SK-N-DZ (cell line): ENCODE measurements at regions not wholly inside any gene's neighbourhood (a gene's known extent, or its start where the extent isn't known, plus 50 kb on each side); places are given as distances from the start of the nearest gene placed in this dataset.
"Not testable (repeated sequence)": the region's sequence is repeated elsewhere in the genome, so short reads cannot be mapped to it uniquely, and the experiment has no call there.

Experiments
- DNase-seq: peaks from one replicate; pipeline ENCODE4 v3.0.0-alpha.2; 2015; ENCODE audit warnings: low spot score

DNA sequence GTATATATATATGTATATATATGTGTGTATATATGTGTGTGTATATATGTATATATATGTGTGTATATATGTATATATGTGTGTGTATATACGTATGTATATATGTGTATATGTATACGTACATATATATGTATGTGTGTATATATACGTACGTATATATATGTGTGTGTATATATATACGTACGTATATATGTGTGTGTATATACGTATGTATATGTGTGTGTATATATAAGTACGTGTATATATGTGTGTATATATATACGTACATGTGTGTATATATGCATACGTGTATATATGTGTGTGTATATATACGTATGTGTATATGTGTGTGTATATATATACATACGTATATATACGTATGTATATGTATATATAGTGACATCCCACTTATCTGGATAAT lies 154.4 kb downstream of the CDRT15L2 start:
- no peak for DNase-seq

DNA sequence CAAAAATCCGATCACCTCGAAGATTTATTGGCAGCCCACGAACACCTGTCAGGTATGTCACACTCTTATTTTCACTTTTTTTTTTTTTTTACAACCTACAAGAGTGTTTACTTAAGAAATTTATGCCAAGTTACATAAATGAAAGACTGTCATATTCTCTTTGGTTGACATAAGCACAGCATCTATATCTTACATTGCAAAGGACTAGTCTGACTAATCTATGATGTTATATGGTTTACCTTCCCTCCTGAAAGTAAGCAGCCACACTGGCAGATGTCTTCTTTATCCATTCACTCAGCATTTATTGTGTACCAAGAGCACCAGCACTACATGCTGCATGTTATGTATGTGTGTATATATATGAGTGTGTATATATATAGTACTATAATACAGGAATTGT lies 156.3 kb downstream of the CDRT15L2 start:
- DNase-seq = no peak

DNA sequence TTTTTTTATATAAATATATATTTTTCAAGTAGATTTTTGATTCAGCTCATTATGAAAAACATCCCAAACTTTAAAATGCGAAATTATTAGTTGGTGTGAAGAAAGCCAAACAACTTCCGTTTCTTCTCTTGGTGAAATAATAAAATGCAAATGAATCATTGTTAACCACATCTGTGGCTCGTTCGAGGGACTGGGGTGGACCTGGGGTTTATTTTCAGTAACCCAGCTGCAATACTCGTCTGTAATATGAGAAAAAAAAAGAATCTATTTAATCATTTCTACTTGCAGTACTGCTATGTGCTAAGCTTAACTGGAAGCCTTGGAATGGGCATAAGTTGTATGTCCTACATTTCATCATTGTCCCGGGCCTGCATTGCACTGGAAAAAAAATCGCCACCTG lies 158.1 kb downstream of the CDRT15L2 start:
- not testable (repeated sequence) for DNase-seq

DNA sequence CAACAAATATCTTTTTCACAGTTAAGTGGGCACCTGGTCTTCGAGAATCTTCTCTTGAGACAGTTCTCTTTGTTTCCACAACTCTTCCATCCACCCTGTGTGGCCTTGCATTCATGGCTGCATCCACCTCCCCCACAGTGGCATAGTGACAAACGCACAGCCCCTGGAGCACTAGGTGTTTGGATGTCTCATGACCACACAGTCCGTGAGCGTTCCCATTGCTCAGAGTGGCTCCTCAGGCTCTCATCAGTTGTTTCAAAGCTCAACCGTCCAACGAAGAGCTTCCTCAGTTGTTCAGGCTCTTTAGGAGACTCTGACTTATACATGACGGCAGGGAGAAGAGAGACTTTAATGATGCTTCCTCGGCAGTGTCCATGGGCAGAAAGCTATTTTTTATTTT lies 191.6 kb downstream of the CDRT15L2 start:
- DNase-seq = no peak

DNA sequence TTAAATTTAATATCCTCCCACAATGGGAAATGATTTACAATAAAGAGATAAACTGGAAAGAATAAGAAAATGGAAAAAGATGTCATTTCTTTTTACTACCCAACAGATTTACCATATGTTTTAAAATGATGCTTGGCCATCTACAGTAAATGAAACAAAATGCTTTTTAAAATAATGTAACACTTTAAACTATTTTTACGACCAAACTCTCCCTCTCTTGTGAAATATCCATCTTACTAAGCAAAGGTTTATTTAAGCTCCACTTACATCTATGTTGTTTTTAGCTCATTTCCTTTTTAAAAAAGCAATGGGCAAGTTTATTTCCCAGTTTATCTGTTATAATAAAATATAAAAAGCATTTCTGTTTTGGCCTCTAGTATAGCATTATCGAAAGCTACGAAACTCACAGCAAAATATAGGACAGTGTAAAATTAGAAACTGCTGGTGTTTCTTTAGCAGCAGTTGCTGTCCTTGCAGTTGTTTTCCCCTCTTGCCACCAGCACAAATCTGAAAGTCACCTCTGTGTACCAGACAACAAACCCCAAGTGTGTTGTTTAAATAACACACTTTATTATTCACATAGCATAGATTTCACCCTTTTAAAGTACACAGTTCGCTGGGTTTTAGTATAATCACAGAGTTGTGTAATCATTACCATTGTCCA lies 195.1 kb downstream of the CDRT15L2 start:
- DNase-seq = no peak

DNA sequence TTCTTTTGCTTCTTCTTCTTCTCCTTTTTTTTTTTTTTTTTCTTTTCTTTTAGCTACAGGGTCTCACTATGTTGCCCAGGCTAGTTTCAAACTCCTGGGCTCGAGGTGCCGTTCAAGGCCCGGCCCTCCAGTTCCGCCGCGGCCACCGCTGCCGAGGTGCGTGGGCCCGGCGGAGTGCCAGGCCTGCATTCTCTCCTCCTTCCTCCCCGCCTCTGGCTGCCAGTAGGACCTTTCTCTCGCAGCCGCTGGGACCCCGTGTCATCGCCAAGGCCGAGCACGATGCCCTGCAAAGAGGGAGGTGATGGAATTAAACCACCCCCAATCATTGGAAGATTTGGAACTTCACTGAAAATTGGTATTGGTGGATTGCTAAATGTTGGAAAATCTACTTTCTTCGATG lies 195.8 kb downstream of the CDRT15L2 start:
- DNase-seq = no peak

DNA sequence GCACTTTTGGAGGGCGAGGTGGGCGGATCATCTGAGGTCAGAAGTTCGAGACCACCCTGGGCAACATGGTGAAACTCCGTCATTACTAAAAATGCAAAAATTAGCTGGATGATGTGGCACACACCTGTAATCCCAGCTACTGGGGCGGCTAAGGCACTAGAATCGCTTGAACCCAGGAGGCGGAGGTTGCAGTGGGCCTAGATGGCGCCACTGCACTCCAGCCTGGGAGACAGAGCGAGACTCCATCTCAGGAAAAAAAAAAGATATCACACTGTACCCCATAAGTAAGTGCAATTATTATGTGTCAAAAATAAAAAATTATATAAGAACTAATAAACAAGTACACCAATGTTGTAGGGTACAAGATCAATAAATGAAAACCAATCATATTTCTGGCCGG lies 200.0 kb downstream of the CDRT15L2 start:
- DNase-seq = no peak

DNA sequence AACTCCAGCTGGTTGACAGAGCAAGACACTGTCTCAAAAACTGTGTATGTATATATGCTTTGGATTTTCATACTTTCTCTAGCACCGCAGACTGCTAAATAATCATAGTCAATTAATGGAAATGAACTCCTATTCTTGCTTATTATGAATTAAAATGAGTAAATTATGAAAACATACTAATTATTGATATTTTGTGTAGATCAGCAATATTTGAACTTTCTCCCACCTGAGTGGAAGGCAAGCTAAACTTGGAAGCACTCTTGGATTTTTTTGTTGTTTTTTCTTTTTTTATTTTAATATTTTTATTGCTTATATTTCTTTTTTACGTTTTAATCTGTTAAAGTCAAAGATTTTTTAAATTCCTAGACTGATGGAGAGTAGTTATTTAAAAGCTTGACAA lies 201.7 kb downstream of the CDRT15L2 start:
- no peak for DNase-seq

DNA sequence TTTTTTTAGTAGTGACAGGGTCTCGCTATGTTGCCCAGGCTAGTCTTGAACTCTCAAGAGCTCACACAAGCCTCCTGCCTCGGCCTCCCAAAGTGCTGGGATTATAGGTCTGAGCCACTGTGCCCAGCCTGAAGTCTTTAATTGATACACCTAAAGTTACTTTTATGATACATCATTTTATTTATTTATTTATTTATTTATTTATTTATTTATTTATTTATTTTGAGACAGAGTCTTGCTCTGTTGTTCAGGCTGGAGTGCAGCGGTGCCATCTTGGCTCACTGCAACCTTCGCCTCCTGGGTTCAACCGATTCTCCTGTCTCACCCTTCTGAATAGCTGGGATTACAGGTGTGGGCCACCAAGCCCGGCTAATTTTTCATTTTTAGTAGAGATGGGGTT lies 202.3 kb downstream of the CDRT15L2 start:
- DNase-seq = not testable (repeated sequence)

DNA sequence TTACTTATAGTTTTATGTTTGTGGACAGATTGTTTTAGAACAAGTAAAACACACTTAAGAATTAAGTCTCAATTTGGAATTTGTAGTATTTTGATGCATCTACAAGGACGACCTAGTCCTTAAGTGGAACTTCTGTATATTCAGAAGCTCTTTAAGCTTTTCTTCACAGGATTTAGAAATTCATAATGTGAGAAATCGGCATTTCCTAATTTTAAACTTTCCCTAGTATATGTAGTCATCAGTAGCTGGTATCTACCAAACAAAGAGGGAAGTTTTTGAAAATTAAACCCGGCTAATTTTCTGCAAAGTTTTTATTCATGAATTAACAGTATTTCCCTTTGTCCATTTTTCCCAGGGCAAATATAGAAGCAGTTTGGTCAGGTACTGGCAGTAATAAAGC lies 203.6 kb downstream of the CDRT15L2 start:
- no peak for DNase-seq

DNA sequence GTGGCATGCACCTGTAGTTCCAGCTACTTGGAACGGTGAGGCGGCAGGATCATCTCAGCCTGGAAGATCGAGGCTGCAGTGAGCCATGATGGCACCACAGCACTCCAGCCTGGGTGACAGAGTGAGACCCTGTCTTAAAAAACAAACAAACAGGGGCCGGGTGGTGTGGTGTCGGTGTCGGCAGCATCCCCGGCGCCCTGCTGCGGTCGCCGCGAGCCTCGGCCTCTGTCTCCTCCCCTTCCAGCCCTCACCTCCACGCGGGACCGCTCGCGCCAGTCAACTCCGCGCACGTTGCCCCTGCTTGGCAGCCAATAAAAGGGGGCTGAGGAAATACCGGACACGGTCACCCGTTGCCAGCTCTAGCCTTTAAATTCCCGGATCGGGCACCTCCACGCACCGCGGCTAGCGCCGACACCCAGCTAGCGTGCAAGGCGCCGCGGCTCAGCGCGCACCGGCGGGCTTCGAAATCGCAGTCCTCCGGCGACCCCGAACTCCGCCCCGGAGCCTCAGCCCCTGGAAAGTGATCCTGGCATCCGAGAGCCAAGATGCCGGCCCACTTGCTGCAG lies 204.7 kb downstream of the CDRT15L2 start:
- no peak for DNase-seq

DNA sequence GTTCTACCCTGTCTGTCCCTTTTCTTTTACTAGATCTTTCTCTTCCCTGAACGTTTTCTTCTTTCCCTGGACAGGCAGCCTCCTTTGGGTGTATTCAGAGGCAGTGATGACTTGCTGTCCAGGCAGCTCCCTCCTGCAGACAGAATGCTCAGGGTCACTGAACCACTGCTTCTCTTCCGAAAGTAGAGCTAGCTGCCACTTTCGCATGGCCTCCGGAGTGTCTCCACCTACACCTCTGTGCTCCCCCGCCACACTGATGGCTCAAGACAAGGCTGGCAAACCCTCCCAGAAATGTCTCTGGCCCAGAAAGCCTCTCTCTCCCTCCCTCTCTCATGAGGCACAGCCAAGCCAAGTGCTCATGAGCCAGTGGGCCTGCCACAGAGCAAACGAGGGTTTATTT lies 207.8 kb downstream of the CDRT15L2 start:
- no peak for DNase-seq

DNA sequence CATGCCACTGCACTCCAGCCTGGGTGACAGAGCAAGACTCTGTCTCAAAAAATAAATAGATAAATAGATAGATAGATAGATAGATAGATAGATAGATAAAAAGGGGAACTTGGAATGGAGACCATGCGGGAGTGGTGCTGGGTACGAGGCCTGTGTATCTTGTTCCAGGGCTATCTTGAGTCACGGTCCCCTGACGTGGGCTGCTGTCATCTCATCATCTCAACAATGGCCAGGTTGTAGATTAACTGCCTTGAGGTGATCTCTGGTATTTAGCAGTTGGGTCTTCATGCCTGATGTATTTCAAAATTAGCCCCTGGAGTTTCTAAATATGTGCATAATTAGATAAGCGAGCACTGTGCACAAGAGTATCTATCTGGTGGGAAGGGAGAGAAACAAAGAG lies 212.1 kb downstream of the CDRT15L2 start:
- DNase-seq = no peak

DNA sequence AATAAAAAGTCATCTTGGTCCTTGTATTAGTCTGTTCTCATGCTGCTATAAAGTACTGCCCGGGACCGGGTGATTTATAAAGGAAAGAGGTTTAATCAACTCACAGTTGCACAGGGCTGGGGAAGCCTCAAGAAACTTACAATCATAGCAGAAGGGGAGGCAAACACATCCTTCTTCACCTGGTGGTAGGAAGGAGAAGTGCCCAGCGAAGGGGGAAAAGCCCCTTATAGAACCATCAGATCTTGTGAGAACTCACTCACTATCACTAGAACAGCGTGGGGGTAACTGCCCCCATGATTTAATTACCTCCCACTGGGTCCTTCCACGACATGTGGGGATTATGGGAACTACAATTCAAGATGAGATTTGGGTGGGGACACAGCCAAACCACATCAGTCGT lies 215.0 kb downstream of the CDRT15L2 start:
- not testable (repeated sequence) for DNase-seq

DNA sequence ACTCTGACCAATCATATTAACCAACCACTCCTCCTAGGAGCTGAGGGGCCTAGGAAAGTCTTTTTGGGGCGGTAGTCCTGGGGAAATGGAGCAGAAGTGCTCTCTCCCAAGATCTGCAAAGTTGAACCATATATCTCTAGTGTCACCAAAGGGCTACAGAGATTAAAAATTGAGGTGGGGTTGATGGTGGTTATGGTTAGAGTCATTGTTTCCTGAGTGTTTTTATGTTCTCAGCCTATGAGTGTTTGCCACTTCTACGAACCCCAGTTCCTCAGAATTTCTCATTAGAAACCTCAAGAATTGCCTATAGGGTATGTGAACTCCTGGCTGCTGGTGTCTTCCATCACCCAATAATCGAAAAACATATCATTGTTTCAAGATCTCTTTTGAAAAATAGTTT lies 217.8 kb downstream of the CDRT15L2 start:
- no peak for DNase-seq

DNA sequence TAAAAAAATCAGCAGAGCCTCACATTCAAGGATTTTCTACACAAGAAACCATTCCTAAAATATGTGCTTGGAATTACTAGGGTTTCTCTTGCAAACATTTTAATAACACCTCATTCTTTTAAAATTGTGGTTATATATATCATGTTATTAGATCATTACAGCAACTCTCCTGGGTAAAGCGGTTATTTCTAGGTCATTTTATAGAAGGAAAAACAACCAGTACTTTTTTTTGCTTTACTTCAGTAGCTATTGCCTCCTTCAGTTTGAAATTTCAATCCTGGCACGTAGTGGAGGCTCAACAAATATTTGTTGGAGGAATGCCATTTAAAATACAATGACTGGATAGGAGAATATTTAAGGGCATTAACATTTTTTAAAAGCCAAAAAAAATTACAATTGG lies 220.6 kb downstream of the CDRT15L2 start:
- DNase-seq = no peak

DNA sequence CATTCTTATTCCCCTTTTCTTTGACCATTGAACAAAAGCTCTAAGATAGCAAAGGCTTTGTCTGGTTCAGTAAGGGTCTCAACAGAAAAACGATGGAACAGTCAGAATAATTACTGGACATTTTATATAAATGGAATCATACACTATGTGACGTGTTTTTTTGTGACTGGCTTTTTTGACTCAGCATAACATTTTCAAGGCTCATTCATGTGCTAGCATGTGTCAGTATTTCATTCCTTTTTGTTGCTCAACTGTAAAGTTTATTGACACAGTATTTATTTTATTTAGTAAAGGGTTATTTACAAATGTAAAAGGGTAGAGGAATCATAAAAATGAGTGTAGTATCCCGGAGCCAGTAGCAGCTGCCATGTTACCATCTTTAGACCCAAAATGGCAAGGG lies 226.2 kb downstream of the CDRT15L2 start:
- no peak for DNase-seq

DNA sequence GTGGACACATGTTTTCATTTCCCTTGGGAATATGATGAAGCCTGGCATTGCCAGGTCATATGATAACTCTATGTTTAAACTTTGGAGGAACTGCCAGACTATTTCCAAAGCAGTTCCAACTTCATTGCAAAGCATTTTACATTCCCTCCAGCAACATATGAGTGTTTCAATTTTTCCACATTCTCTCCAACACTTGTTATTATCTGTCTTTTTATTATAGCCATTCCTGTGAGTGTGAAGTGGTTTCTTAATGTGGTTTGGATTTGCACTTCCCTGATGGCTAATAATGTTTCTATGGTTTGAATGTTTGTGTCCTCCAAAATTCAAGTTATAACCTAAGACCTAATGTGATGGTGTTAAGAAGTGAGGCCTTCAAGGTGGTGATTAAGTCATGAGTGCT lies 228.0 kb downstream of the CDRT15L2 start:
- DNase-seq = not testable (repeated sequence)

DNA sequence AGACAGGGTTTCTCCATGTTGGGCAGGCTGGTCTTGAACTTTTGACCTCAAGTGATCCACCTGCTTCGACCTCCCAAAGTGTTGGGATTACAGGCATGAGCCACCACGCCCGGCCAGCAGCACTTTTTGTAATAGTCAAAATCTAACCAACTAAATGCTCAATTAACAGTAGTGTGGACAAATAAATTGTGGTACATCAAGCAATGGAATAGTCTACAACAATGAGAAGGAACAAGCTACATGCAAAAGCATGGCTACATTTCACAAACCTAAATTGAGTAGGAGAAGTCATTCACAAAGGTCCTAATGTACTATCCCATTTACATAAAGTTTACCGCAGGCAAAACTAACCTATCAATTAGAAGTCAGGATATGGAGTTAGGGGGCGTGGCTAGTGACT lies 227.4 kb downstream of the USP22 start:
- DNase-seq = not testable (repeated sequence)

DNA sequence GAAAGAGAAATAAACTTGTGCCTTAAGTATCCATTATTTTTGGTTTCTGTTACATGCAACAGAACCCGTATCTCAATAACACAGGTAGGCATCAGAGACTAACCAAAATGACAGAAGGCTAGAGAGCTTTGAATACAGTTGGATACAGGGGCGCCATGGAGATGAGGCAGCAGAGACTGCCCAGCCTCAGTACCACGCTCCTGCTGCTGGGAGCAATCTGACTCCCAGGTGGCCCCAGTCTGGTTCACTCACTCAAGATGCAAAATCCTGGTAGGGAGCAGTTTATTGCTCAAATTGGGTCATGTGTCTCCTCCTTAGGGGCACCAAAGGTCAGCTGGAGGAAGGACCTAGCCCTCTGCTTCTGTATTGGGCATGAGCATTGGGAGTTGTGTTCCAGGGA lies 218.9 kb downstream of the USP22 start:
- DNase-seq = no peak

DNA sequence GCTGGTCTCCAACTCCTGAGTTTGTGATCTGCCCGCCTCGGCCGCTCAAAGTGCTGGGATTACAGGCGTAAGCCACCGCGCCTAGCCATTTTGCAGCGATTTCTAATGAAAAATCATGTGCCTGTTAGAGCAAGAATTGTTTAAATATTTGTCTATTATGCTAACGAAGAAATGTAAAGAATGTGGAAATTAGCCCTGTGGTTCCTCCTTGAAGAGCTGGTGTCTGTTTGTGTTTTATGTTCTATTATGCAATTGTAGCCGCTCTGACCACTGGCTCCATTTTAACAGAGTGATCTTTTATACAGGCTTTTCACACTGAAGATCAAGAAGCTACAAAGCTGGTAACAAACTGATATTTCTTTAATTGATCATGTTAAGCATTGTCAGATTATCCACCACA lies 217.3 kb downstream of the USP22 start:
- DNase-seq = no peak

DNA sequence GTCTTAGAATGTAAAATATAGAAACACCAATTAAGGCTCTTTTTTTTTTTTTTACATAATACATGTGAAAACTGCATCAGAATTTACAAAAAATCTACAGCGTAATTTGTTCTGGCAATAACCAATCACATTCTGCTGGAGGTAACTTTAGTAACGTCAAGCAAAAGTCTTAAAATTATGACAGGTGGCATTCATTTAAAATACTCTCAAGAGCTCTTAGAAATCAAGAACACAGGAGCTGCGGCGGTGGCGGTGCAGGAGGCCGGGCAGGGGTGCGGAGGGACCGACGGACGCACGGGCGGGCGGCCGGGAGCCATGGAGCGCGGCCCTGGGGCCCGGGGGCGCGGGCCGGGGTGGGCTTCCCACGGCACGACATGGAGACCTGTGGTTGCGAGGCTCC lies 202.4 kb downstream of the USP22 start:
- DNase-seq = not testable (repeated sequence)

DNA sequence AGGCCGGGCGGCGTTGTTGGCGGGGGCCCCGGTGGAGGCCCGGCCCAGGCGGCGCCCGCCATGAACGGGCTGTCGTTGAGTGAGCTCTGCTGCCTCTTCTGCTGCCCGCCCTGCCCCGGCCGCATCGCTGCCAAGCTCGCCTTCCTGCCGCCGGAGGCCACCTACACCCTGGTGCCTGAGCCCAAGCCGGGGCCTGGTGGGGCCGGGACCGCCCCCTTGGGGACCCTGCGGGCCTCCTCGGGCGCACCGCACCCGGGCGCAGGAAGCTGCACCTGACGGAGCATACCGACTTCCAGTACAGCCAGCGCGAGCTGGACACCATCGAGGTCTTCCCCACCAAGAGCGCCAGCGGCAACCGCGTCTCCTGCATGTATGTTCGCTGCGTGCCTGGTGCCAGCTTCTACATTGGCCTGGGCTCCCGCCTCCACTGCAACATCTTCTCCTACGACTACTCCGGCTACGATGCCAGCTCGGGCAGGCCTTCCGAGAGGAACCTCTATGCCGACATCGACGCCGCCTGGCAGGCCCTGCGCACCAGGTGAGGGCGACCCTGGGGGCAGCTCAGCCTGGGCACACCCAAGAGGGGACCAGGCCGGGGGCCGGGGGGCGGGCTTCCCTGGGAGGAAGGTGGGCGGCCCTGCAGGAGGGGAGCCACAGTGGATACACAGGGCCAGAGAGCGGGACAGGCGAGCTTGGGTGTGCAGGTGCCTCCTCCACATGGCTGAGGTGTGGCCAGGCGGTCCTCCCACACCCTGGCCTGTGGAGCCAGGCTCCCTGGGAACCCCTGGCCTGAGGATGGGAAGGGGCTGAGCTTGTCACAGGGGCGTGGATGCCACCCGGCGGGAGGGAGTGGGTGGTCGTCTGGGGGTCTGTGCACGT lies 201.6 kb downstream of the USP22 start:
- DNase-seq = not testable (repeated sequence)
